HG03342 (cell line): ENCODE measurements at regions not wholly inside any gene's neighbourhood (a gene's known extent, or its start where the extent isn't known, plus 50 kb on each side); places are given as distances from the start of the nearest gene placed in this dataset.
A peak's percentile ranks its signal among the peaks of the same experiment; 100 is the strongest.
"Not testable (repeated sequence)": the region's sequence is repeated elsewhere in the genome, so short reads cannot be mapped to it uniquely, and the experiment has no call there.

Experiments
- ATAC-seq: cut with Tn5 transposase; IDR thresholded peaks from one replicate; pipeline ENCODE4 v1.9.1; 2021; ENCODE audit warnings: mild to moderate bottlenecking, moderate library complexity; ENCODE audit not compliant: unreplicated experiment

- no peak for ATAC-seq
Observed at GRCh38 chr18:70553936-70554260, 265.1 kb downstream of the SOCS6 start.

DNA sequence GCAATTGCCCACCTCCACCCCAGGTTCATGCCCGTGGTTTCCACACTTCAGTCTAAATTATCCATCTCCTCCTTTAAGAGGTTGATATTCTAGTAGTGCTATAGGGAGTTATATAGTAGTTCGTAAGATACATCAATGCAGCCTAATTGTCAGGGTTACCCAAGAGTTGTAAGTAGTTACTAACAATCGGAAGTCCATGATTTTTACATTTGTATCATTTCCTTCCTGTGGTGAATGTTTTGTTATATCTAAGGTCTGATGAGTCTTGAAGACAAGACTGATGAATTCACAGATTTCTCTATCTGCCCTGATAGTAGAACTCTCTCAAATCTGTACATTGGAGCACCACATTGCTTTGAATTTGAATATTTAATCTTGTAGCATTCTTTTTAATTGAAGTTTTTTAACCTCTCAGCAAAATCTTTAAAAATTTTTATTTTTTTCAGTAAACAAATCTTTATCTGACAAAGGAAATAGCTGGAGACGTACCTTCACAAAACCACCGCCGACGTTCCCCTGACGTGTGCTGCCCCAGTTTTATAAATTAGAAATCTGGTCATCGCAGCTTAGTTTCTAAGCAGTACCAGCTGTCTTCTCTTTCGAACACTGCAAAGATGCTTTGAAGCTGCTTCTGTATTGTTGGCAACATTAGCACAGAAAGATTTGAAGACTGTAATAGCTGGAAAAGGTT is 264.5 kb downstream of the SOCS6 start:
- ATAC-seq: no peak

DNA sequence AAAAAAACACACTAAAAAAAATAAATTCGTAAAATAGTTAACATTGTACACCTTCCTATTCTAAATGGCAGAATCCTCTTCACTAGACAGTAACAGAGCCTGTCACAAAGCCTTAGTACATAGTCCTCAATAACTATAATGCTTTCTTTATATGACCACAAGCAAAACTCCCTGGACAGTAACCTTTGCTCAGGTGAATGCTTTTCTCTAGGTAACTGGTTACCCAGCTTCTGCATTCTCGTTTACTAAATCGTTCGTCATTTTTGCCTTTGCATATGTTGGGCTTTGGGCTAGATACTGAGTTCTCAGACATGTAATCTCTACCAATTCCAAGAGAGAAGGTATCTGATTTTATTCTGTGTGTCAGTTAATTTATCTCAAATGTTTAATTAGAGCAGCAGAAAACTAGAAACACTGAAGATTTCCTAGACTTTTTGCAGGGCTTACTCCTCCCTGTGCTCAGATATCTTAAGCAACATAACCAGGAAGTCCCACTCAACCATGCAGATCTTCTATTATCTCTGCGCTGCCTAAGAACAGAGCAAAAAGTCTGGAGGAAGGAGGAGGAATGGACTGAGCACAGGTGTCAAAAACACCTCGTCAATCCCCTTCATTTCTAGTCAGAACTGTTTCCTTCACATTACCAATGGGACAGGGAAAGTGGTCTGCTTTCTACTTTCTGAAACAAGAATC is 247.7 kb downstream of the SOCS6 start:
- ATAC-seq: no peak

DNA sequence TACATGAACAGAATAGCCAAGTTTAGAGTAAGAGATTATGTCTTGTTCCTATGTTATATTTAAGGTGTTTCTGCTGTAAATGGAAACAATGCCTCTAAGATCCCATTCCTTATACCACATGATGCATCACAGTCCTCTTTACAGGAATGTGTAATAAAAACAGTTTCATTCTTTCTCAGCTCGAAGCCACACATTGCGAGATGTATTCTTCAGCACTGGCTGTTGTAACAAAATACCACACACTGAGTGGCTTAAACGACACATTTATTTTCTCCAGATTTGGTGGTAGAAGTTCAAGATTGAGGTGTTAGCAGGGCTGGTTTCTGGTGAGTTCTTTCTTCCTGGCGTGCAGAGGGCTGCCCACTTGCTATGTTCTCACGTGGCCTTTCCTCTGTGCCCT is 246.2 kb downstream of the SOCS6 start:
- ATAC-seq: no peak

DNA sequence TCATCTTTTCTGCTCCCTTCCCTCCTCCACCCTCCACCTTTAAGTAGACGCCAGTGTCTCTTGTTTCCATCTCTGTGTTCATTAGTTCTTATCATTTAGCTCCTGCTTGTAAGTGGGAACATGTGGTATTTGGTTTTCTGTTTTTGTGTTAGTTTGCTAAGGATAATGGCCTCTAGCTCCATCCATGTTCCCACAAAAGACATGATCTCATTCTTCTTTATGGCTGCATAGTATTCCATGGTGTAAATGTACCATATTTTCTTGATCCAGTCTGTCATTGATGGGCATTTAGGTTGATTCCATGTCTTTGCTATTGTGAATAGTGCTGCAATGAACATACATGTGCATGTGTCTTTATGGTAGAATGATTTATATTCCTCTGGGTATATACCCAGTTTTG is 236.5 kb downstream of the SOCS6 start:
- not testable (repeated sequence) for ATAC-seq

- no peak for ATAC-seq
Observed at GRCh38 chr18:70523792-70524182, 234.9 kb downstream of the SOCS6 start.

DNA sequence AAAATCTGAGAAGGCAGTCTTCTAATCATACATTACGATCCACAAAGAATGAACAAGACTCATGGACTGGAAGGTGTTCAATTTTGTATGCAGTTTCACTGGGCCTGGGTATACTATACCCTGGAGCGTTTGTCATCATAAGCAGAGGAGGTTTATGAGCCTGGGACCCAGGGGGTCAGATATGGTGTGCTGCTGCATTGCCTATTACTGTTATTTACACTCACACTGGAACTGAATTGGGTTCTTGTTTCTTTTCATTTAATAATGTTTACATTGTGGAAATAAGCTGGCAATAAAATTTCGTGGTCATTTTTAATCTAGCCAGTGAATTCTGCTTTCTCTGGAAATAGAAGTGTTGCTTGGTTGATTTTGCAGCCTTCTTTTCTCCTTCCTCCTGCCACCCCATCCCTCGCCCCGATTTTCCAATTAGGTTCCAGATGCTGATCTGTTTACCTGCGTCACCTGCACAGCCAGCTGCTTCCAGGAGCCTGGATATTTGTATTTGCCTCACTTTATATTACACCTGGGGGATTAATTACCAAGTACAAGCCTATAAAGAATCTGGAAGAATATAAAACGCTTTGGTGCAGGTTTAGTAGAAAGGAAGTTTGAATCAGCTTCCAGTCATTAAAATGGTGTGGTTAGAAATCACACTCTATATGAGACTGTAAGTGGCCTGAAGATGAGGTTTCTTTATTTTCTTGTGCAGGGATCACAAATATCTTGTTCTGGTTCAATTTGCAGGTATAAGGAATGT is 234.4 kb downstream of the SOCS6 start:
- ATAC-seq: no peak

GRCh38 chr18:70522183-70522680 is 233.4 kb downstream of the SOCS6 start:
- no peak for ATAC-seq

DNA sequence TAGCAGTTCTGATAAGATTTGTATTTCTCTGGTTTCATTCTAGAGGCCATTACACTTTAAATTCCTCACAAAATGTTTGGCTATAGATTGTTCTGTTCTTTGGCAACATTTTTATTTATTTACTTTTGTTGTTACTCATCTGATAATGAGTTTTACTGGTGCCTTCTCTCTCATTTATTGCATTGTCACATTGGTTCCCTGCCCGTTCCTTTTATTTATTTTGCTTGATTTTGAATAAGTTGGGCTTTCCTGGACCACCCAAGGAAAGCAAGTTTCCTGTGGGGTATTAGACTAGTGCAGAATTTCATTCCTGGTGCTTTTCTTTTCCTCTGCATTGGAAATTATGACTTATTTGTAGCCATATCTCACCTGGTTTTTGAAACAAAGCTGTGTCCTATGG is 232.0 kb downstream of the SOCS6 start:
- ATAC-seq: no peak

DNA sequence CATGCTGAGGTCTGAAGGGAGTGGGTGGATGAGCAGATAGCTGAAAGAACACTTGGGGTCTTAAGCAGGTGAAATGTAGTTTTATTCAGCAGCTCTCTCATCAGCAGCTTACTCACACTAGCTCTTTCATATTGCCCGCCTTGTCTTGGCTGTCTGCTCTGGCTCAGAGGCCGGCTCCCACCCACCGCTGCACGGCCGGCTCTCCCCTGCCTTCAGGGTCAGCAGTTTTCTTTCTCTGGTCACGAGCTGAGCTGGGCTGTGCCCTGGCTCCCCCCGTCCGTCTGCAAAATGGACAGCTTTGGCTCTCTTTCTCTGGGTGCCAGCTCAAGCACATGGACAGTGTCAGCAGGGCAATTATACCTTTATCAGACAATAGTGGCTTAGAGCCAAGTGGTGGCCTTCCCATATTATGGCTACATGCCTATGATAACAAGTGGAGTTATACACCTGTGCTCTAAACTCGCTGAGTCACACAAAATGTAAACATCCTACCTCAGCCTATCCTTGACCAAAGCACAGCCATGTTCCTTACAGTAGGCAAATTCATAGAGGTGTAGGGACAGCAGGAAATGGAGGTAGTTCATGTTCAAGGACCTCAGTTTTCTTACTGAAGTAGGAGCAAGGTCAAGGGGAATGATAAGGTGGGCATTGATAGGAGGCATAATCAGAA is 224.8 kb downstream of the SOCS6 start:
- ATAC-seq: no peak

GRCh38 chr18:70507970-70508369 is 219.1 kb downstream of the SOCS6 start:
- ATAC-seq: no peak

GRCh38 chr18:70506511-70506910 is 217.7 kb downstream of the SOCS6 start:
- no peak for ATAC-seq

GRCh38 chr18:70503060-70503459 is 214.2 kb downstream of the SOCS6 start:
- ATAC-seq: no peak

GRCh38 chr18:70501358-70501757 is 212.5 kb downstream of the SOCS6 start:
- ATAC-seq: no peak

DNA sequence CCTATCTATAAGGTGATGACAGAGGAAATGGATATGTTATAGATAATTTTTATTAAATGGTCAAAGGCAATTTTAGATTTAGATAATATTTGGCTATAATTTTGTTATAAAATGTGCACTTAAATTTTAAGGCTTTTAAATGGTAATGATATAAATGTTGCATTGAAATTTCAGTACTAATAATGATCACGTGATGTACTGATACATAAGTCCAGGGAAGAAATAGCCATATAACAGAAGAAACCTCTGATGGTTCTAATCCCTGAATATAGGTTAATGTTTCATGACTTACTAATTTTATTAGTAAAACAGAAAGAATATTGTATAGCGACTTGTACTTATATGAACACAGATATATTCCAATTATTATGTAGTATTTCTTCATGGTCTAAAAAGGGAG is 211.9 kb downstream of the SOCS6 start:
- no peak for ATAC-seq

- peak; percentile 89 for ATAC-seq
Observed at GRCh38 chr18:70499218-70499691, 210.4 kb downstream of the SOCS6 start.

- no peak for ATAC-seq
Observed at GRCh38 chr18:70496353-70497294, 207.8 kb downstream of the SOCS6 start.

DNA sequence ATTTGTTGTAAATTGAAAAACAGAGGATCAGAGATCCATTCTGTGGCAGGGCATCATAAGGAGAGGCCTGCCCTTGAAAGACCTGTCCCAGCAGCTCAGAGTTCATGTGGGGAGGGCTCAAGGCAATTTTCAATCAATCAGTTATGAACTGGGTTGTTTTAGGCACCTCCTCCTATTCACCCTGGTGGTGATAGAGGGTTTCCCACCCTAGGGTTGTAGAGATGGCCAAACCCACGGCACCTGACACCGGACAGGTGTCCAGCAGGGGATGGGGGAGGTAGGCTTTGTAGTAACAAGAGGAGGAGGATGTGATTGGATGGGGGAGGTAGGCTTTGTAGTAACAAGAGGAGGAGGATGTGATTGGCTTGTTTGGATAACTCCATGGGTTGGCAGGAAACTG is 205.7 kb downstream of the SOCS6 start:
- ATAC-seq: no peak

DNA sequence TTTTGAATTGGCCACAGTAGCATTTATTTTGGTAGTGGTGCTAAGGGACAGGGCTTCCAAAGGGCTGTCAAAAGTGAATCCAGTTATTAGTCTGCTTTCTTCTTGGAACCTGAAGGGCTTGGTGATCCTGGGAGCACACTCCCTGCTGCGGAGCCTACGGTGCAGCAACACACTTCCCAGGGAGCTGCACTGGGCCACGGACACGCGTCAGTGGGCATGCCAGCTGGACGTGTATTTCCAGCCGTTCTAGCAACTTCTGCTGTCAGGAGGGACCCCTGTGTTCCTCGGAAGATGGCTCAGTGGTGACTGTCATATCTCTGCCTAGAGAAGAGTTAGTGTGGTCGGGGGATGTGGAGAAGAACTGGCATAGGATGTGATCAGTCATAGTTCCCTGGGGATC is 204.6 kb downstream of the SOCS6 start:
- ATAC-seq: no peak

- peak; percentile 78 for ATAC-seq
Observed at GRCh38 chr18:70491734-70492348, 203.0 kb downstream of the SOCS6 start.
